Hepatocyte (in vitro differentiated cells): ENCODE measurements at regions not wholly inside any gene's neighbourhood (a gene's known extent, or its start where the extent isn't known, plus 50 kb on each side); places are given as distances from the start of the nearest gene placed in this dataset.

Experiments used
- DNase-seq: peaks from one replicate; pipeline ENCODE4 v3.0.0-alpha.2; 2016; ENCODE audit warnings: low spot score
- H2AFZ ChIP-seq: fragments of 200-600 bp; sonication (generic); 2 replicates; pipeline ENCODE4 v1.6.0; 2016; ENCODE audit warnings: antibody characterized with exemption, mild to moderate bottlenecking
- H3K27ac ChIP-seq: fragments of 200-600 bp; sonication (generic); 2 replicates; pipeline ENCODE4 v1.5.1; 2016; ENCODE audit warnings: mild to moderate bottlenecking
- H3K27me3 ChIP-seq: fragments of 200-600 bp; sonication (generic); 2 replicates; pipeline ENCODE4 v1.6.1; 2016
- H3K36me3 ChIP-seq: fragments of 200-600 bp; sonication (generic); replicated peaks from 2 replicates; pipeline ENCODE4 v1.5.1; 2016; ENCODE audit warnings: low read depth; ENCODE audit not compliant: insufficient read depth
- H3K4me1 ChIP-seq: fragments of 200-600 bp; sonication (generic); 2 replicates; pipeline ENCODE4 v1.5.1; 2016; ENCODE audit warnings: mild to moderate bottlenecking, moderate library complexity; ENCODE audit not compliant: insufficient read depth
- H3K4me2 ChIP-seq: fragments of 200-600 bp; sonication (generic); 2 replicates; pipeline ENCODE4 v1.6.0; 2016
- H3K4me3 ChIP-seq: fragments of 200-600 bp; sonication (generic); 2 replicates; pipeline ENCODE4 v1.5.1; 2016; ENCODE audit warnings: mild to moderate bottlenecking
- H3K79me2 ChIP-seq: fragments of 200-600 bp; sonication (generic); 2 replicates; pipeline ENCODE4 v1.6.0; 2017; ENCODE audit warnings: mild to moderate bottlenecking
- H3K9me2 ChIP-seq: fragments of 200-600 bp; sonication (generic); replicated peaks from 2 replicates; pipeline ENCODE4 v1.6.0; 2017; ENCODE audit warnings: mild to moderate bottlenecking; ENCODE audit not compliant: insufficient read depth
- H3K9me3 ChIP-seq: fragments of 200-600 bp; sonication (generic); 2 replicates; pipeline ENCODE4 v1.5.1; 2016; ENCODE audit warnings: low read depth, mild to moderate bottlenecking
- H4K20me1 ChIP-seq: fragments of 200-600 bp; sonication (generic); 2 replicates; pipeline ENCODE4 v1.6.0; 2016; ENCODE audit warnings: mild to moderate bottlenecking; ENCODE audit not compliant: insufficient read depth, poor library complexity, severe bottlenecking
- CTCF ChIP-seq: fragments of 200-600 bp; sonication (generic); IDR thresholded peaks from 2 replicates; pipeline ENCODE4 v1.5.1; 2016; ENCODE audit warnings: antibody characterized with exemption, mild to moderate bottlenecking; ENCODE audit not compliant: poor library complexity
- EZH2 ChIP-seq: fragments of 200-600 bp; sonication (generic); IDR thresholded peaks from 2 replicates; pipeline ENCODE4 v1.6.1; 2016; ENCODE audit warnings: antibody characterized with exemption, mild to moderate bottlenecking, borderline replicate concordance
- EZH2phosphoT487 ChIP-seq: fragments of 200-600 bp; sonication (generic); IDR thresholded peaks from one replicate; pipeline ENCODE4 v1.6.1; 2018; ENCODE audit warnings: antibody characterized with exemption, mild to moderate bottlenecking, low read depth, moderate library complexity; ENCODE audit not compliant: unreplicated experiment, severe bottlenecking
- WGBS: methylation state at CpG from one replicate; pipeline ENCODE4 v1.1.6; 2016; ENCODE audit warnings: low lambda C conversion rate; ENCODE audit errors: missing lambda C conversion rate; 5-methylcytosine and 5-hydroxymethylcytosine counted together

GRCh38 chr17:54257440-54257839 lies 434.7 kb downstream of the KIF2B start:
- TF ChIP-seq CTCF, result no peak
- TF ChIP-seq EZH2phosphoT487, result no peak
- no peak for TF ChIP-seq EZH2
- no peaks in the 10 kb centered on the region for H3K36me3 ChIP-seq
- H4K20me1 ChIP-seq, result no peaks in the 10 kb centered on the region
- no peak overlapping the region for H3K4me3 ChIP-seq
- no peak overlapping the region for H2AFZ ChIP-seq
- H3K27me3 ChIP-seq, result no peaks in the 10 kb centered on the region
- H3K4me1 ChIP-seq, result no peaks in the 10 kb centered on the region
- no peak overlapping the region for H3K4me2 ChIP-seq
- 23% methylated on average over 2 of the region's 2 CpGs for WGBS
- no peak overlapping the region for H3K27ac ChIP-seq
- no peak for DNase-seq
- H3K9me3 ChIP-seq, result no peaks in the 10 kb centered on the region
- no peaks in the 10 kb centered on the region for H3K79me2 ChIP-seq
- H3K9me2 ChIP-seq, result no peaks in the 10 kb centered on the region

GRCh38 chr17:54259476-54259875 lies 436.7 kb downstream of the KIF2B start:
- H3K4me3 ChIP-seq, result no peak overlapping the region
- DNase-seq, result no peak
- no peak overlapping the region for H3K4me2 ChIP-seq
- no peaks in the 10 kb centered on the region for H3K36me3 ChIP-seq
- no peaks in the 10 kb centered on the region for H4K20me1 ChIP-seq
- no peaks in the 10 kb centered on the region for H3K4me1 ChIP-seq
- no peak overlapping the region for H3K27ac ChIP-seq
- WGBS, result 71% methylated on average over 4 of the region's 4 CpGs
- H3K27me3 ChIP-seq, result no peaks in the 10 kb centered on the region
- no peak overlapping the region for H2AFZ ChIP-seq
- TF ChIP-seq EZH2, result no peak
- no peak for TF ChIP-seq CTCF
- TF ChIP-seq EZH2phosphoT487, result no peak
- H3K79me2 ChIP-seq, result no peaks in the 10 kb centered on the region
- no peaks in the 10 kb centered on the region for H3K9me2 ChIP-seq
- no peaks in the 10 kb centered on the region for H3K9me3 ChIP-seq

- Histone ChIP-seq H3K9me3 (no peaks in the 10 kb centered on the region), H2AFZ (no peak overlapping the region), H3K4me1 (no peaks in the 10 kb centered on the region), H3K79me2 (no peaks in the 10 kb centered on the region), H3K4me2 (no peak overlapping the region), H4K20me1 (no peaks in the 10 kb centered on the region), H3K4me3 (no peak overlapping the region), H3K9me2 (no peaks in the 10 kb centered on the region), H3K27ac (no peak overlapping the region), H3K27me3 (no peaks in the 10 kb centered on the region), H3K36me3 (no peaks in the 10 kb centered on the region)
- TF ChIP-seq EZH2phosphoT487, result no peak
- no peak for TF ChIP-seq EZH2
- WGBS, result 80% methylated on average over 2 of the region's 2 CpGs
- no peak for DNase-seq
Measured at GRCh38 chr17:54261465-54261864, 438.7 kb downstream of the KIF2B start.

GRCh38 chr17:54269881-54270280 lies 447.2 kb downstream of the KIF2B start:
- Histone ChIP-seq H3K27me3 (no peaks in the 10 kb centered on the region), H3K9me3 (no peaks in the 10 kb centered on the region), H3K9me2 (no peaks in the 10 kb centered on the region), H3K4me1 (no peaks in the 10 kb centered on the region), H3K27ac (no peak overlapping the region), H3K36me3 (no peaks in the 10 kb centered on the region), H3K4me2 (no peak overlapping the region), H3K4me3 (no peak overlapping the region), H3K79me2 (no peaks in the 10 kb centered on the region), H4K20me1 (no peaks in the 10 kb centered on the region), H2AFZ (no peak overlapping the region)
- TF ChIP-seq EZH2phosphoT487 (no peak), EZH2 (no peak), CTCF (no peak)
- 89% methylated on average over 2 of the region's 2 CpGs for WGBS
- DNase-seq, result no peak
